HEK293 (cell line): ENCODE measurements at regions not wholly inside any gene's neighbourhood (a gene's known extent, or its start where the extent isn't known, plus 50 kb on each side); places are given as distances from the start of the nearest gene placed in this dataset.

Source experiments
- CTCF ChIP-seq: fragments of 450-650 bp; formaldehyde crosslinking; IDR thresholded peaks from 2 replicates; pipeline ENCODE4 v1.5.1; 2016; ENCODE audit warnings: missing biosample characterization, missing genetic modification characterization
- MEIS1 ChIP-seq: sonication (generic); formaldehyde crosslinking; IDR thresholded peaks from 2 replicates; pipeline ENCODE4 v1.8.1; 2022; ENCODE audit warnings: missing genetic modification reagents, mild to moderate bottlenecking, borderline replicate concordance
- ZNF658 ChIP-seq: fragments of 450-650 bp; formaldehyde crosslinking; IDR thresholded peaks from 2 replicates; pipeline ENCODE4; 2016; ENCODE audit warnings: missing biosample characterization, missing genetic modification characterization
- ZNF692 ChIP-seq: fragments of 450-650 bp; formaldehyde crosslinking; IDR thresholded peaks from 2 replicates; pipeline ENCODE4 v1.5.1; 2016; ENCODE audit warnings: missing biosample characterization, missing genetic modification characterization
- ZNF701 ChIP-seq: fragments of 450-650 bp; formaldehyde crosslinking; IDR thresholded peaks from 2 replicates; pipeline ENCODE4 v1.5.1; 2016; ENCODE audit warnings: missing biosample characterization, missing genetic modification characterization

GRCh38 chr5:174411479-174411819 is 312.9 kb upstream of the MSX2 start:
- TF ChIP-seq ZNF658 (tag by site-specific recombination): no peak
- TF ChIP-seq MEIS1 (CRISPR knock-in tag): no peak
- no peak for TF ChIP-seq CTCF
- no peak for TF ChIP-seq ZNF692 (tag by site-specific recombination)
- TF ChIP-seq ZNF701: no peak
